Transverse colon (tissue), 4 donors: ENCODE measurements at regions not wholly inside any gene's neighbourhood (a gene's known extent, or its start where the extent isn't known, plus 50 kb on each side); places are given as distances from the start of the nearest gene placed in this dataset.

Source experiments
- CTCF ChIP-seq, 5 experiments: fragments of 200-600 bp in 3 of 5; fragments of 450-650 bp in 2 of 5; sonication (generic) in 3 of 5; IDR thresholded peaks; 1 replicate in 2 of 5; 2 replicates in 3 of 5; pipeline ENCODE4 v1.5.1; 2016 to 2017; ENCODE audit warnings: antibody characterized with exemption in 5 of 5, inconsistent platforms in 3 of 5, mild to moderate bottlenecking in 2 of 5, moderate library complexity in 1 of 5
- POLR2A ChIP-seq: fragments of 450-650 bp; IDR thresholded peaks from one replicate; pipeline ENCODE4 v1.6.1; 2016; ENCODE audit warnings: antibody characterized with exemption, mild to moderate bottlenecking, moderate library complexity
- POLR2AphosphoS5 ChIP-seq, 3 donors: sonication (generic); formaldehyde crosslinking; IDR thresholded peaks; one replicate each; pipeline ENCODE4 v1.6.1; 2016; ENCODE audit warnings: antibody characterized with exemption in 3 of 3

GRCh38 chr3:24854748-24855147, 360.1 kb upstream of the THRB start:
- TF ChIP-seq CTCF (IDR thresholded peaks at IDR 0.05), result no peak
- no peak for TF ChIP-seq POLR2AphosphoS5 (IDR thresholded peaks at IDR 0.05)
- TF ChIP-seq POLR2A, result no peak
